OCI-LY1 (cell line): ENCODE measurements at regions not wholly inside any gene's neighbourhood (a gene's known extent, or its start where the extent isn't known, plus 50 kb on each side); places are given as distances from the start of the nearest gene placed in this dataset.

Experiments
- H2AFZ ChIP-seq: fragments of 200-600 bp; sonication (generic), shearing (Covaris generic); 2 replicates; pipeline ENCODE4 v1.6.0; 2014; ENCODE audit warnings: antibody characterized with exemption, mild to moderate bottlenecking, low read length
- H3F3A ChIP-seq: fragments of 200-600 bp; sonication (generic), shearing (Covaris generic); 2 replicates; pipeline ENCODE4 v1.6.0; 2014; ENCODE audit warnings: mild to moderate bottlenecking, antibody characterized with exemption, low read length, moderate library complexity; ENCODE audit not compliant: insufficient read depth
- H3K27ac ChIP-seq: fragments of 200-600 bp; sonication (generic); 2 replicates; pipeline ENCODE4 v1.5.1; 2014; ENCODE audit warnings: low read length, mixed run types, mild to moderate bottlenecking, low read depth; ENCODE audit not compliant: poor library complexity, severe bottlenecking
- H3K27me3 ChIP-seq: fragments of 200-600 bp; sonication (generic); 2 replicates; pipeline ENCODE4 v1.6.0; 2014; ENCODE audit warnings: antibody characterized with exemption, mild to moderate bottlenecking, low read length, moderate library complexity; ENCODE audit not compliant: insufficient read depth
- H3K36me3 ChIP-seq: fragments of 200-600 bp; sonication (generic); 2 replicates; pipeline ENCODE4 v1.6.1; 2014; ENCODE audit warnings: mild to moderate bottlenecking, antibody characterized with exemption, low read length, moderate library complexity, mixed read lengths; ENCODE audit not compliant: insufficient read depth
- H3K4me1 ChIP-seq: fragments of 200-600 bp; sonication (generic); 2 replicates; pipeline ENCODE4 v1.5.1; 2014; ENCODE audit warnings: mild to moderate bottlenecking, low read length, moderate library complexity; ENCODE audit not compliant: insufficient read depth, severe bottlenecking
- H3K4me2 ChIP-seq: fragments of 200-600 bp; sonication (generic), shearing (Covaris generic); 2 replicates; pipeline ENCODE4 v1.6.1; 2014; ENCODE audit warnings: low read length
- H3K4me3 ChIP-seq: fragments of 200-600 bp; sonication (generic); 2 replicates; pipeline ENCODE4 v1.5.1; 2014; ENCODE audit warnings: low read length, low read depth, mild to moderate bottlenecking, mixed read lengths; ENCODE audit not compliant: poor library complexity, severe bottlenecking
- H3K79me2 ChIP-seq: fragments of 200-600 bp; shearing (Covaris generic); 2 replicates; pipeline ENCODE4 v1.6.1; 2016; ENCODE audit warnings: mixed run types, low read length, mixed read lengths; ENCODE audit not compliant: insufficient read depth
- H3K9ac ChIP-seq: fragments of 200-600 bp; sonication (generic), shearing (Covaris generic); 2 replicates; pipeline ENCODE4 v1.6.1; 2014; ENCODE audit warnings: mild to moderate bottlenecking, low read length, mixed read lengths
- H3K9me2 ChIP-seq: fragments of 200-600 bp; sonication (generic), shearing (Covaris generic); 2 replicates; pipeline ENCODE4 v1.6.1; 2014; ENCODE audit warnings: low read depth, mild to moderate bottlenecking, low read length, mixed read lengths
- H3K9me3 ChIP-seq: fragments of 200-600 bp; shearing (Covaris generic); 2 replicates; pipeline ENCODE4 v1.6.1; 2014; ENCODE audit warnings: low read length, mixed read lengths
- H4K20me1 ChIP-seq: fragments of 200-600 bp; sonication (generic), shearing (Covaris generic); 2 replicates; pipeline ENCODE4 v1.6.0; 2016; ENCODE audit warnings: mild to moderate bottlenecking, low read length; ENCODE audit not compliant: insufficient read depth
- EZH2 ChIP-seq: fragments of 200-600 bp; sonication (generic), shearing (Covaris generic); IDR thresholded peaks from 2 replicates; pipeline ENCODE4 v1.8.0; 2017; ENCODE audit warnings: borderline replicate concordance, mixed run types, mild to moderate bottlenecking, antibody characterized with exemption, low read length, moderate library complexity, mixed read lengths
- TF ChIP-seq, protein P1 (sequence below): fragments of 200-600 bp; sonication (generic), shearing (Covaris generic); IDR thresholded peaks from 2 replicates; pipeline ENCODE4 v1.5.1; 2017; ENCODE audit warnings: mild to moderate bottlenecking, antibody characterized with exemption, low read length, moderate library complexity, mixed read lengths

DNA sequence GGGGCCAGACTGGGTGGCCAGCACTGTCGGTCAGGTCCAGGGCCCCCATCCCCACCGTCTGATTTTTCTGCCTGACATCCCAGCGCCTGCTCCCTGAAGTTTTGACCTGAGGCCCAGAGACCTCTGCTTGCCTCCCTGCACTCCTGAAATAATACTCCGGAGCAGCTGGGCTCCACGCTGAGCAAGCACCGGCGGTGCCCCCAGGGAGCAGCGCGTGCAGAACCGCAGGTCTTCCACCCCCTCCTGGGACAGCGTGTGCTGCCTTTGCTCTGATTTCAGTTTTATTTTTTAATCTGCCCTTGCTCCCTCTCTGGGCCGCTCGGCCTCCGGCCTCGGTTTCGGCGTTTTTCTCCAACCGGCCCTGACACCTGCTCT lies 132.4 kb upstream of the GSE1 start:
- TF ChIP-seq EZH2: no peak
- TF ChIP-seq, protein P1, sequence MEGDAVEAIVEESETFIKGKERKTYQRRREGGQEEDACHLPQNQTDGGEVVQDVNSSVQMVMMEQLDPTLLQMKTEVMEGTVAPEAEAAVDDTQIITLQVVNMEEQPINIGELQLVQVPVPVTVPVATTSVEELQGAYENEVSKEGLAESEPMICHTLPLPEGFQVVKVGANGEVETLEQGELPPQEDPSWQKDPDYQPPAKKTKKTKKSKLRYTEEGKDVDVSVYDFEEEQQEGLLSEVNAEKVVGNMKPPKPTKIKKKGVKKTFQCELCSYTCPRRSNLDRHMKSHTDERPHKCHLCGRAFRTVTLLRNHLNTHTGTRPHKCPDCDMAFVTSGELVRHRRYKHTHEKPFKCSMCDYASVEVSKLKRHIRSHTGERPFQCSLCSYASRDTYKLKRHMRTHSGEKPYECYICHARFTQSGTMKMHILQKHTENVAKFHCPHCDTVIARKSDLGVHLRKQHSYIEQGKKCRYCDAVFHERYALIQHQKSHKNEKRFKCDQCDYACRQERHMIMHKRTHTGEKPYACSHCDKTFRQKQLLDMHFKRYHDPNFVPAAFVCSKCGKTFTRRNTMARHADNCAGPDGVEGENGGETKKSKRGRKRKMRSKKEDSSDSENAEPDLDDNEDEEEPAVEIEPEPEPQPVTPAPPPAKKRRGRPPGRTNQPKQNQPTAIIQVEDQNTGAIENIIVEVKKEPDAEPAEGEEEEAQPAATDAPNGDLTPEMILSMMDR: no peak

DNA sequence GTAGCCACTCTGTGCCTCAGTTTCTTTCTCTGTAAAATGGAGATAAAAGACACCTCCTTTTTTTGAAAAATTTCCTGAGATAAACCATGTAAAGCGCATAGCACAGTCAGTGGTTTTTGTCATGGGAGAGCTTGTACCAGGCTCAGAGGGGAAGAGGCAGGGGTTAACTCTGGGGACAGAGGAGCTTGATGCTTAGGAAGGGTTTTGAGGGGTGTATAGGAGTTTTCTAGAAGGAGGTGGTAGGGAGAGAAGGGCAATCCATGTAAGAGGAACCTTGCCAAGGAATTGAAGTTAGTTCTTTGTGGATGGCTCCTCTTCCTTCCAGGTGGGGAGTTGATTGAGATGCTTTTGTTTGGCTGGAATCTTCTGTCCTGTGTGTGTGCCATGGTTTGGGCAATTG lies 131.9 kb upstream of the GSE1 start:
- Histone ChIP-seq H3K79me2 (no peaks in the 10 kb centered on the region), H3K4me1 (peaks cover 10% of the 10 kb centered on the region), H4K20me1 (no peaks in the 10 kb centered on the region), H3K9me3 (no peaks in the 10 kb centered on the region), H3K27me3 (peaks cover 8% of the 10 kb centered on the region), H3K27ac (no peak overlapping the region), H3K9me2 (no peaks in the 10 kb centered on the region), H3K4me2 (no peak overlapping the region), H3K9ac (no peak overlapping the region), H2AFZ (no peak overlapping the region), H3F3A (no peaks in the 10 kb centered on the region), H3K4me3 (no peak overlapping the region), H3K36me3 (no peaks in the 10 kb centered on the region)
- TF ChIP-seq EZH2: no peak
- TF ChIP-seq, protein P1: no peak

More for the DNA sequence above, 132.4 kb upstream of the GSE1 start:
- Histone ChIP-seq H3K27ac (no peak overlapping the region), H3K4me2 (no peak overlapping the region), H3K9me2 (no peaks in the 10 kb centered on the region), H3K36me3 (no peaks in the 10 kb centered on the region), H4K20me1 (no peaks in the 10 kb centered on the region), H3K4me1 (peaks cover 10% of the 10 kb centered on the region), H3F3A (no peaks in the 10 kb centered on the region), H3K79me2 (no peaks in the 10 kb centered on the region), H3K9me3 (no peaks in the 10 kb centered on the region), H3K9ac (no peak overlapping the region), H3K4me3 (no peak overlapping the region), H3K27me3 (peaks cover 8% of the 10 kb centered on the region), H2AFZ (no peak overlapping the region)

DNA sequence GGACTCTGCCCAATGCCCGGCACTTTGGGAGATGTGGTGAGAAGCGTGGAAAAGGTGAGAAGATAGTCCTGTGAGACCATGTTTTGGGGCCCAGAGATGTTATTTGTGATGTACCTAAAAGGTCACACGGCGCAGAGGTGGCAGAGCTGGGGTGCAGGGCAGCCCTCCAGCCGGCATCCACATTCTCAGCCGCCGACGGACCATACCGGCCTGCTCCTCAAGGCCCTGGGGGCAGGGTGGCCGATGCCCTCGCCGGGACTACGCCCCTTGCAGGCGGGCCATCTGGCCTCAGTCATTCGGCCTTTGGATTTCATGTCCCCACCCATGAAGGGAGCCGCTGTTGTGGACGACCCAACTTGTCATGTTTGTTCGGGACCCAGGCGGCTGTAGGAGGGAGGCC lies 131.4 kb upstream of the GSE1 start:
- peaks cover 8% of the 10 kb centered on the region for H3K27me3 ChIP-seq
- no peaks in the 10 kb centered on the region for H3K9me3 ChIP-seq
- no peak overlapping the region for H2AFZ ChIP-seq
- H3K9ac ChIP-seq: no peak overlapping the region
- H3K4me3 ChIP-seq: no peak overlapping the region
- H4K20me1 ChIP-seq: no peaks in the 10 kb centered on the region
- H3K4me2 ChIP-seq: no peak overlapping the region
- no peaks in the 10 kb centered on the region for H3F3A ChIP-seq
- H3K27ac ChIP-seq: no peak overlapping the region
- no peaks in the 10 kb centered on the region for H3K36me3 ChIP-seq
- no peaks in the 10 kb centered on the region for H3K9me2 ChIP-seq
- no peaks in the 10 kb centered on the region for H3K79me2 ChIP-seq
- peaks cover 10% of the 10 kb centered on the region for H3K4me1 ChIP-seq
- no peak for TF ChIP-seq EZH2
- TF ChIP-seq, protein P1: no peak
